Head of caudate nucleus (tissue), 42 donors: ENCODE measurements at regions not wholly inside any gene's neighbourhood (a gene's known extent, or its start where the extent isn't known, plus 50 kb on each side); places are given as distances from the start of the nearest gene placed in this dataset.

Source experiments
- DNase-seq, 42 donors: peaks; one replicate each; pipeline versions ENCODE4 v3.0.0 to v3.0.0-alpha.2; 2020 to 2021; ENCODE audit warnings: mixed read lengths in 7 of 42
- intact Hi-C: fragments of 100-400 bp; cut with DNase I; formaldehyde crosslinking; loops from one replicate; pipeline ENCODE4 v1.15.0; 2022

GRCh38 chr5:68708156-68708841 lies 385.5 kb upstream of the SLC30A5 start:
- DNase-seq: no peak

GRCh38 chr5:68708842-68709170 lies 385.0 kb upstream of the SLC30A5 start:
- no peak for DNase-seq
- intact Hi-C loops: no loop called here

More at GRCh38 chr5:68708156-68708841, 385.5 kb upstream of the SLC30A5 start:
- intact Hi-C loops: no loop called here

- intact Hi-C loops: no loop called here
- no peak for DNase-seq
Measured at GRCh38 chr5:68709239-68709638, 384.6 kb upstream of the SLC30A5 start.

GRCh38 chr5:68710514-68710913 lies 383.3 kb upstream of the SLC30A5 start:
- intact Hi-C loops: no loop called here
- DNase-seq: no peak

- DNase-seq: peak in 16 of 42 donors; percentile 3 to 47 (median 20)
- intact Hi-C loops: no loop called here
Measured at GRCh38 chr5:68711293-68712200, 382.3 kb upstream of the SLC30A5 start.

GRCh38 chr5:68714810-68715209 lies 379.0 kb upstream of the SLC30A5 start:
- peak in 2 of 42 donors; percentile 15 to 17 for DNase-seq
- intact Hi-C loops: no loop called here

- intact Hi-C loops: no loop called here
- DNase-seq: no peak
Measured at GRCh38 chr5:68720884-68721610, 372.8 kb upstream of the SLC30A5 start.

GRCh38 chr5:68722357-68722756 lies 371.5 kb upstream of the SLC30A5 start:
- DNase-seq: no peak
- intact Hi-C loops: no loop called here

- DNase-seq: no peak
- intact Hi-C loops: no loop called here
Measured at GRCh38 chr5:68725905-68726683, 367.7 kb upstream of the SLC30A5 start.

GRCh38 chr5:68727931-68728330 lies 365.9 kb upstream of the SLC30A5 start:
- intact Hi-C loops: no loop called here
- DNase-seq: no peak

- intact Hi-C loops: no loop called here
- peak in 3 of 42 donors; percentile 9 to 16 (median 15) for DNase-seq
Measured at GRCh38 chr5:68729678-68730077, 364.1 kb upstream of the SLC30A5 start.

- peak in 41 of 42 donors; percentile 33 to 93 (median 73) for DNase-seq
- intact Hi-C loops: no loop called here
Measured at GRCh38 chr5:68730220-68730978, 363.4 kb upstream of the SLC30A5 start.

- intact Hi-C loops: no loop called here
- no peak for DNase-seq
Measured at GRCh38 chr5:68730979-68731654, 362.7 kb upstream of the SLC30A5 start.

- DNase-seq: no peak
- intact Hi-C loops: no loop called here
Measured at GRCh38 chr5:68732251-68732650, 361.6 kb upstream of the SLC30A5 start.

GRCh38 chr5:68734781-68735180 lies 359.0 kb upstream of the SLC30A5 start:
- DNase-seq: no peak
- intact Hi-C loops: no loop called here

- DNase-seq: no peak
- intact Hi-C loops: no loop called here
Measured at GRCh38 chr5:68738236-68738635, 355.6 kb upstream of the SLC30A5 start.

GRCh38 chr5:68738841-68739240 lies 355.0 kb upstream of the SLC30A5 start:
- no peak for DNase-seq
- intact Hi-C loops: no loop called here

- intact Hi-C loops: no loop called here
- DNase-seq: no peak
Measured at GRCh38 chr5:68739752-68740151, 354.1 kb upstream of the SLC30A5 start.
